Neural cell (in vitro differentiated cells): ENCODE measurements at regions not wholly inside any gene's neighbourhood (a gene's known extent, or its start where the extent isn't known, plus 50 kb on each side); places are given as distances from the start of the nearest gene placed in this dataset.

Experiments used
- EP300 ChIP-seq: fragments of 450-650 bp; conservative IDR thresholded peaks from 2 replicates; pipeline ENCODE4 v1.6.1; 2014; ENCODE audit warnings: antibody characterized with exemption, mild to moderate bottlenecking, moderate library complexity; ENCODE audit not compliant: poor library complexity, severe bottlenecking
- POLR2AphosphoS5 ChIP-seq: IDR thresholded peaks from 2 replicates; pipeline ENCODE4 v1.6.1; 2012
- TAF1 ChIP-seq: IDR thresholded peaks from 2 replicates; pipeline ENCODE4 v1.6.1; 2012; ENCODE audit warnings: low read depth
- TF ChIP-seq, protein P1 (sequence below): fragments of 450-650 bp; IDR thresholded peaks from 2 replicates; pipeline ENCODE4 v1.5.1; 2014; ENCODE audit warnings: antibody characterized with exemption, mild to moderate bottlenecking, moderate library complexity; ENCODE audit not compliant: poor library complexity, severe bottlenecking

DNA sequence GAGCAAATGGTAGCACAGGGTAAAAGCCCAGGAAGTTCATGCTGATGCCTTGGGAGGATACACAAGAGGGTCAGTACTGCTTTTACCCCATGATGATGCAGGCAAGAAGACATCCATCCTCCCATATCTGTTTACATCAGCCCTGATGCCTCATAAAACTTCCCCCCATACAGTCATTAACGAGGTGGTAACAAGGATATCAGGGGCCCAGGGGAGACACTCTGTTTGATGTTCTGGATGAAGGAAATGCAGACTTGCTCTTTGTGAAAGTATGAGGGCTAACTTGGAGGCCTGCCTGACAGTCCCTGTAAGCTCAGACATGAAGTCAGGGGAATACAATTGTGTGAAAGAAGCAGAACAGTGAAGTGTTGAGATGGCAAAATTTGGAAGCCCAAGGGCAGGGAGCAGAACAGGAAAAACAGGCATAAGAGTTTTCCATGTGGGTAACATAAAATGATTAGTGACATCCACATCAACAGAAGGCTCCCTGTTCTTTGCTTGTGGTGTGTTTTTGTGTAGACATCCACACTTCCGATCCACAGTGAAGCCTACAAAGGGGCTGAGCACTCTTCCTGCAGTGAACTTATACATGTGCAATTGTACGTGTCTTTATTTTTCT, 813.4 kb downstream of the MAFB start:
- TF ChIP-seq EP300 (no peak), POLR2AphosphoS5 (no peak), TAF1 (no peak)
- TF ChIP-seq, protein P1, sequence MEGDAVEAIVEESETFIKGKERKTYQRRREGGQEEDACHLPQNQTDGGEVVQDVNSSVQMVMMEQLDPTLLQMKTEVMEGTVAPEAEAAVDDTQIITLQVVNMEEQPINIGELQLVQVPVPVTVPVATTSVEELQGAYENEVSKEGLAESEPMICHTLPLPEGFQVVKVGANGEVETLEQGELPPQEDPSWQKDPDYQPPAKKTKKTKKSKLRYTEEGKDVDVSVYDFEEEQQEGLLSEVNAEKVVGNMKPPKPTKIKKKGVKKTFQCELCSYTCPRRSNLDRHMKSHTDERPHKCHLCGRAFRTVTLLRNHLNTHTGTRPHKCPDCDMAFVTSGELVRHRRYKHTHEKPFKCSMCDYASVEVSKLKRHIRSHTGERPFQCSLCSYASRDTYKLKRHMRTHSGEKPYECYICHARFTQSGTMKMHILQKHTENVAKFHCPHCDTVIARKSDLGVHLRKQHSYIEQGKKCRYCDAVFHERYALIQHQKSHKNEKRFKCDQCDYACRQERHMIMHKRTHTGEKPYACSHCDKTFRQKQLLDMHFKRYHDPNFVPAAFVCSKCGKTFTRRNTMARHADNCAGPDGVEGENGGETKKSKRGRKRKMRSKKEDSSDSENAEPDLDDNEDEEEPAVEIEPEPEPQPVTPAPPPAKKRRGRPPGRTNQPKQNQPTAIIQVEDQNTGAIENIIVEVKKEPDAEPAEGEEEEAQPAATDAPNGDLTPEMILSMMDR = no peak
